Glomerular endothelial cell (primary cell): ENCODE measurements at regions not wholly inside any gene's neighbourhood (a gene's known extent, or its start where the extent isn't known, plus 50 kb on each side); places are given as distances from the start of the nearest gene placed in this dataset.

Experiments used
- DNase-seq: peaks from one replicate; pipeline ENCODE4 v3.0.0-alpha.2; 2011; ENCODE audit warnings: low read depth, low spot score; ENCODE audit errors: extremely low read depth

GRCh38 chr18:11279461-11279860 lies 130.1 kb upstream of the PIEZO2 start:
- no peak for DNase-seq

- DNase-seq = no peak
These were observed 127.3 kb upstream of the PIEZO2 start for GRCh38 chr18:11276678-11277077.

GRCh38 chr18:11274144-11274794 lies 124.9 kb upstream of the PIEZO2 start:
- DNase-seq = no peak

GRCh38 chr18:11272516-11272915 lies 123.1 kb upstream of the PIEZO2 start:
- no peak for DNase-seq

GRCh38 chr18:11271954-11272353 lies 122.6 kb upstream of the PIEZO2 start:
- no peak for DNase-seq

GRCh38 chr18:11269257-11269656 lies 119.9 kb upstream of the PIEZO2 start:
- DNase-seq = no peak

- no peak for DNase-seq
These were observed 119.4 kb upstream of the PIEZO2 start for GRCh38 chr18:11268741-11269233.

GRCh38 chr18:11268153-11268552 lies 118.8 kb upstream of the PIEZO2 start:
- DNase-seq = no peak

- DNase-seq = no peak
These were observed 117.6 kb upstream of the PIEZO2 start for GRCh38 chr18:11266781-11267480.

GRCh38 chr18:11261486-11261885 lies 112.1 kb upstream of the PIEZO2 start:
- no peak for DNase-seq

GRCh38 chr18:11260961-11261461 lies 111.6 kb upstream of the PIEZO2 start:
- no peak for DNase-seq

GRCh38 chr18:11259469-11260150 lies 110.2 kb upstream of the PIEZO2 start:
- no peak for DNase-seq

GRCh38 chr18:11258039-11258610 lies 108.8 kb upstream of the PIEZO2 start:
- no peak for DNase-seq

- DNase-seq = no peak
These were observed 106.9 kb upstream of the PIEZO2 start for GRCh38 chr18:11256251-11256650.

GRCh38 chr18:11251891-11252270 lies 102.5 kb upstream of the PIEZO2 start:
- DNase-seq = no peak

GRCh38 chr18:11251229-11251890 lies 102.0 kb upstream of the PIEZO2 start:
- no peak for DNase-seq

- no peak for DNase-seq
These were observed 100.0 kb upstream of the PIEZO2 start for GRCh38 chr18:11249391-11249790.

GRCh38 chr18:11247381-11247970 lies 98.1 kb upstream of the PIEZO2 start:
- DNase-seq = no peak

- no peak for DNase-seq
These were observed 97.3 kb upstream of the PIEZO2 start for GRCh38 chr18:11246495-11247300.

- DNase-seq = no peak
These were observed 96.5 kb upstream of the PIEZO2 start for GRCh38 chr18:11245879-11246278.
